Stomach (tissue), 4 donors: ENCODE measurements at regions not wholly inside any gene's neighbourhood (a gene's known extent, or its start where the extent isn't known, plus 50 kb on each side); places are given as distances from the start of the nearest gene placed in this dataset.
"Not testable (repeated sequence)": the region's sequence is repeated elsewhere in the genome, so short reads cannot be mapped to it uniquely, and the experiment has no call there.

ENCODE experiments used
- EP300 ChIP-seq: sonication (generic); formaldehyde crosslinking; IDR thresholded peaks from one replicate; pipeline ENCODE4 v1.6.1; 2017; ENCODE audit warnings: antibody characterized with exemption
- POLR2A ChIP-seq, 4 donors: fragments of 450-650 bp; IDR thresholded peaks; one replicate each; pipeline ENCODE4 v1.6.1; 2016; ENCODE audit warnings: antibody characterized with exemption in 4 of 4, control low read depth in 2 of 4, mild to moderate bottlenecking in 1 of 4, moderate library complexity in 1 of 4
- POLR2AphosphoS5 ChIP-seq, 3 donors: sonication (generic); formaldehyde crosslinking; IDR thresholded peaks; one replicate each; pipeline ENCODE4 v1.6.1; 2016; ENCODE audit warnings: antibody characterized with exemption in 3 of 3
- TF ChIP-seq, protein P1 (sequence below), 7 experiments: fragments of 450-650 bp in 4 of 7; fragments of 200-600 bp in 3 of 7; sonication (generic) in 3 of 7; IDR thresholded peaks; one replicate each; pipeline ENCODE4 v1.5.1; 2016 to 2019; ENCODE audit warnings: antibody characterized with exemption in 7 of 7, control low read depth in 2 of 7, mild to moderate bottlenecking in 1 of 7

DNA sequence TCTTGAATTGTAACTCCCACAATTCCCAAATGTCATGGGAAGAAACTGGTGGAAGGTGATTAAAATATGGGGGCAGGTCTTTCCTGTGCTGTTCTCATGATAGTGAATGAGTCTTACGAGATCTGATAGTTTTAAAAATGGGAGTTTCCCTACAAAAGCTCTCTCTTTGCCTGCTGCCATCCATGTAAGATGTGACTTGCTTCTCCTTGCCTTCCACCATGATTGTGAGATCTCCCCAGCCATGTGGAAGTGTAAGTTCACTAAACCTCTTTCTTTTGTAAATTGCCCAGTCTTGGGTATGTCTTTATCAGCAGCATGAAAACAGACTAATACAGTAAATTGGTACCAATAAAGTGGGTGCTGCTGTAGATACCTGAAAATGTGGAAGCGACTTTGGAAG, 245.0 kb downstream of the PTGER3 start:
- TF ChIP-seq, protein P1, sequence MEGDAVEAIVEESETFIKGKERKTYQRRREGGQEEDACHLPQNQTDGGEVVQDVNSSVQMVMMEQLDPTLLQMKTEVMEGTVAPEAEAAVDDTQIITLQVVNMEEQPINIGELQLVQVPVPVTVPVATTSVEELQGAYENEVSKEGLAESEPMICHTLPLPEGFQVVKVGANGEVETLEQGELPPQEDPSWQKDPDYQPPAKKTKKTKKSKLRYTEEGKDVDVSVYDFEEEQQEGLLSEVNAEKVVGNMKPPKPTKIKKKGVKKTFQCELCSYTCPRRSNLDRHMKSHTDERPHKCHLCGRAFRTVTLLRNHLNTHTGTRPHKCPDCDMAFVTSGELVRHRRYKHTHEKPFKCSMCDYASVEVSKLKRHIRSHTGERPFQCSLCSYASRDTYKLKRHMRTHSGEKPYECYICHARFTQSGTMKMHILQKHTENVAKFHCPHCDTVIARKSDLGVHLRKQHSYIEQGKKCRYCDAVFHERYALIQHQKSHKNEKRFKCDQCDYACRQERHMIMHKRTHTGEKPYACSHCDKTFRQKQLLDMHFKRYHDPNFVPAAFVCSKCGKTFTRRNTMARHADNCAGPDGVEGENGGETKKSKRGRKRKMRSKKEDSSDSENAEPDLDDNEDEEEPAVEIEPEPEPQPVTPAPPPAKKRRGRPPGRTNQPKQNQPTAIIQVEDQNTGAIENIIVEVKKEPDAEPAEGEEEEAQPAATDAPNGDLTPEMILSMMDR (IDR thresholded peaks at IDR 0.05): not testable (repeated sequence)
- not testable (repeated sequence) for TF ChIP-seq POLR2A (IDR thresholded peaks at IDR 0.05); POLR2AphosphoS5 (IDR thresholded peaks at IDR 0.05); EP300
